ENCODE measurements at regions not wholly inside any gene's neighbourhood (a gene's known extent, or its start where the extent isn't known, plus 50 kb on each side); places are given as distances from the start of the nearest gene placed in this dataset.

DNA sequence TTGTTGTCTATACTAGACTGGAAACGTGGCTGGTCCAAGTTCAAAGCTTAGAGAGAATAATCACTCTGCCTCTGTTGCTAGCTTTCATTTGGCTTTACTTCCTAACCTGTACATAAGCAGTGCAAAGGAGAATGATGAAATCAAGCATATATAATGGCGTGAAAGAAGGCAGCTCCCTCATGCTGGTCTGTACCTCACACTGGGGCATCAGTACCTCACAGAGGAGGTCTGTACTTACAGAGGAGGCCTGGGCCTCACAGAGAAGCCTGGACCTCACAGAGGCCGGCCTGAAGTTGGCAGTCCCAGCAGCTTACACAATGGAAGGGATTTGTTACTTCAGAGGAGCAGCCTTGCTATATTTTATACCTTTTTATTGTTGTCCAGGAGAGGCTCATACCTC lies 53.3 kb upstream of the MSI2 start:
- H3K4me1 ChIP-seq (ENCODE audit: insufficient read depth) = no peaks in the 10 kb centered on the region
- no peaks in the 10 kb centered on the region for H3K9me3 ChIP-seq (ENCODE audit: low read depth)
- H2AFZ ChIP-seq = no peak overlapping the region
- no peak overlapping the region for H3K4me2 ChIP-seq (ENCODE audit: unreplicated experiment)
- H3K27ac ChIP-seq = no peak overlapping the region
- 0 out of 2 replicates have a peak, but pooled peaks cover 3% of the 10 kb centered on the region for H3K9me2 ChIP-seq (ENCODE audit: insufficient read depth)
- no peaks in the 10 kb centered on the region for H4K20me1 ChIP-seq (ENCODE audit: insufficient read depth)
- in situ Hi-C loops (cut with MboI) = no loop called here
- no peaks in the 10 kb centered on the region for H3K36me3 ChIP-seq (ENCODE audit: low read depth)
- H3K79me2 ChIP-seq (ENCODE audit: insufficient read depth) = no peaks in the 10 kb centered on the region
- TF ChIP-seq EZH2 (IDR thresholded peaks at IDR 0.05; ENCODE audit: insufficient read depth, poor library complexity, severe bottlenecking) (no peak), EZH2phosphoT487 (IDR thresholded peaks at IDR 0.05; ENCODE audit: insufficient read depth, low read depth) (no peak)
- 30 to 34% methylated on average over 3 of the region's 3 CpGs for WGBS, 2 experiments (ENCODE audit: low coverage in 1 of 2, low lambda C conversion rate in 2 of 2, missing lambda C conversion rate in 2 of 2)
- H3K27me3 ChIP-seq (replicated peaks; ENCODE audit: insufficient read depth) = peaks cover 17% of the 10 kb centered on the region
- H3K4me3 ChIP-seq = no peak overlapping the region
- DNase-seq = no peak
- H3K9ac ChIP-seq = no peak overlapping the region
- no peaks in the 10 kb centered on the region for H3F3A ChIP-seq (ENCODE audit: insufficient read depth)
